ENCODE measurements at regions not wholly inside any gene's neighbourhood (a gene's known extent, or its start where the extent isn't known, plus 50 kb on each side); places are given as distances from the start of the nearest gene placed in this dataset.

DNA sequence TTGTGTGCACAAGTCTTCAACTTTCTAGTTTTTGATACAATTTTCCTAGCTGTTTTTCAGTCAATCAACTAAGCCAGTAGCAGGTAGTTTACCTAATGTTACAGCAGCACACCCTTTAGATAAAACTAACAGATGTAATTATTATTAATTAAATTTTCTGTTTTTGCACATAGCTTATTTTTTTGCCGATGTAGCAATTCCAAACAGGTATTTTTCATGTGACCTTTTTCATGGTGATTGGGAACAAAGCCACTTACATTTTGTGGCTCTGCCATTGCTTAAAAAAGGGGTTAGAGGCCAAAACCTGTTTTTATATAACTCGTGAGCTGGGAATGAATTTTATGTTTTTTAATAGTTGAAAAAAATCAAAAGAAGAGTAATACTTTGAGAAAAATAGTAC is 724.5 kb downstream of the FAM181B start:
- H3K4me2 ChIP-seq (ENCODE audit: control insufficient read depth, insufficient read depth), result no peak overlapping the region
- H3K9me3 ChIP-seq (replicated peaks; ENCODE audit: control insufficient read depth, insufficient read depth, low read length), result no peaks in the 10 kb centered on the region
- WGBS (ENCODE audit: insufficient coverage, insufficient replicate concordance, low lambda C conversion rate, missing lambda C conversion rate), result 0% methylated on average over 2 of the region's 2 CpGs
- ChIA-PET POLR2A (no interaction called here), SMC1A (ENCODE audit: uncharacterized antibody, unreplicated experiment) (interaction anchor here (1.2 kb wide), 1 partner anchor 9 kb away, joined by 3 read pairs; no protein-coding TSS in a partner anchor), RAD21 (ENCODE audit: unreplicated experiment) (no interaction called here), CTCF (no interaction called here)
- no peaks in the 10 kb centered on the region for H3K27me3 ChIP-seq (replicated peaks in 1 of 2; ENCODE audit: control insufficient read depth in 2 of 2, insufficient read depth in 2 of 2, low read length in 1 of 2)
- H3K36me3 ChIP-seq (ENCODE audit: control insufficient read depth in 2 of 2, insufficient read depth in 2 of 2, low read length in 1 of 2), result no peaks in the 10 kb centered on the region
- H3K79me2 ChIP-seq (ENCODE audit: control insufficient read depth, insufficient read depth, low read length), result no peaks in the 10 kb centered on the region
- in situ Hi-C loops (cut with MboI) (no loop called here), intact Hi-C loops (cut with micrococcal nuclease; ENCODE audit: unreplicated experiment) (no loop called here)
- H3K27ac ChIP-seq (ENCODE audit: control insufficient read depth, insufficient read depth), result no peak overlapping the region
- H3K9ac ChIP-seq (ENCODE audit: control insufficient read depth, insufficient read depth, low read length), result no peak overlapping the region
- no peak for TF ChIP-seq WRNIP1 (IDR thresholded peaks at IDR 0.05; ENCODE audit: borderline replicate concordance, low read depth, low read length)
- H3K4me1 ChIP-seq (ENCODE audit: control insufficient read depth, insufficient read depth, low read length), result no peaks in the 10 kb centered on the region
- no peak overlapping the region for H3K4me3 ChIP-seq
- BruUV-seq (replicated peaks), result no TSS peak
- FAIRE-seq (no peak), DNase-seq (ENCODE audit: low read depth, low spot score) (no peak), ATAC-seq (no peak)
- H2AFZ ChIP-seq (ENCODE audit: control insufficient read depth, low read depth, low read length), result no peak overlapping the region
- no peaks in the 10 kb centered on the region for H4K20me1 ChIP-seq (ENCODE audit: control insufficient read depth, insufficient read depth)

DNA sequence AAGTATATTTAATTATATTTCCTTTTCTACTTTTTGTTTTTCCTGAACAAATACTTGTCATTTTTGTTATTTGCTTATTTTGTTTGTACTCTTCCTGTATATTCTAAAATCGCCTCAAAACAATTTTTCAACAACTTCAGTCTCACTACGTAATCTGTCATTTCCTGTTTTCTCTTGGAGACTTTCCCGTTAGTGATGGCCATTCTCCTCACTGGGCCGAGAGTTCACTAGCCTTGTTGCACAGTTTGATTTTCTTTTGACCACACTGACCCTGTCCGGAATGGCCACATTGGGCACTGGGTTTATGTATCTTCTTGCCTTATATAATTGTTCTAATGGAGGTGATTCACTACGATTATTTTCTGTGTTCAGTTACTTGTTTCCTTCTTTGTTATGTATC is 726.1 kb downstream of the FAM181B start:
- BruUV-seq (replicated peaks), result no TSS peak
- Histone ChIP-seq H2AFZ (ENCODE audit: control insufficient read depth, low read depth, low read length) (no peak overlapping the region), H4K20me1 (ENCODE audit: control insufficient read depth, insufficient read depth) (no peaks in the 10 kb centered on the region), H3K27ac (ENCODE audit: control insufficient read depth, insufficient read depth) (no peak overlapping the region), H3K36me3 (ENCODE audit: control insufficient read depth in 2 of 2, insufficient read depth in 2 of 2, low read length in 1 of 2) (no peaks in the 10 kb centered on the region), H3K9ac (ENCODE audit: control insufficient read depth, insufficient read depth, low read length) (no peak overlapping the region), H3K9me3 (replicated peaks; ENCODE audit: control insufficient read depth, insufficient read depth, low read length) (no peaks in the 10 kb centered on the region), H3K4me2 (ENCODE audit: control insufficient read depth, insufficient read depth) (no peak overlapping the region), H3K27me3 (replicated peaks in 1 of 2; ENCODE audit: control insufficient read depth in 2 of 2, insufficient read depth in 2 of 2, low read length in 1 of 2) (no peaks in the 10 kb centered on the region), H3K79me2 (ENCODE audit: control insufficient read depth, insufficient read depth, low read length) (no peaks in the 10 kb centered on the region), H3K4me1 (ENCODE audit: control insufficient read depth, insufficient read depth, low read length) (no peaks in the 10 kb centered on the region), H3K4me3 (no peak overlapping the region)
- ATAC-seq (no peak), FAIRE-seq (no peak), DNase-seq (ENCODE audit: low read depth, low spot score) (no peak)
- intact Hi-C loops (cut with micrococcal nuclease; ENCODE audit: unreplicated experiment) (no loop called here), in situ Hi-C loops (cut with MboI) (no loop called here)
- ChIA-PET SMC1A (ENCODE audit: uncharacterized antibody, unreplicated experiment) (no interaction called here), POLR2A (no interaction called here), RAD21 (ENCODE audit: unreplicated experiment) (no interaction called here), CTCF (no interaction called here)
- WGBS (ENCODE audit: insufficient coverage, insufficient replicate concordance, low lambda C conversion rate, missing lambda C conversion rate), result 32% methylated on average over 6 of the region's 6 CpGs
- TF ChIP-seq MYB (IDR thresholded peaks at IDR 0.05; ENCODE audit: borderline replicate concordance, low read depth, low read length), result no peak
- no peak for TF ChIP-seq SIN3A (IDR thresholded peaks at IDR 0.05; ENCODE audit: low read depth, low read length)
- TF ChIP-seq, protein P1, sequence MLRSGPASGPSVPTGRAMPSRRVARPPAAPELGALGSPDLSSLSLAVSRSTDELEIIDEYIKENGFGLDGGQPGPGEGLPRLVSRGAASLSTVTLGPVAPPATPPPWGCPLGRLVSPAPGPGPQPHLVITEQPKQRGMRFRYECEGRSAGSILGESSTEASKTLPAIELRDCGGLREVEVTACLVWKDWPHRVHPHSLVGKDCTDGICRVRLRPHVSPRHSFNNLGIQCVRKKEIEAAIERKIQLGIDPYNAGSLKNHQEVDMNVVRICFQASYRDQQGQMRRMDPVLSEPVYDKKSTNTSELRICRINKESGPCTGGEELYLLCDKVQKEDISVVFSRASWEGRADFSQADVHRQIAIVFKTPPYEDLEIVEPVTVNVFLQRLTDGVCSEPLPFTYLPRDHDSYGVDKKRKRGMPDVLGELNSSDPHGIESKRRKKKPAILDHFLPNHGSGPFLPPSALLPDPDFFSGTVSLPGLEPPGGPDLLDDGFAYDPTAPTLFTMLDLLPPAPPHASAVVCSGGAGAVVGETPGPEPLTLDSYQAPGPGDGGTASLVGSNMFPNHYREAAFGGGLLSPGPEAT (IDR thresholded peaks at IDR 0.05; ENCODE audit: low read depth), result no peak
- TF ChIP-seq, protein P2, sequence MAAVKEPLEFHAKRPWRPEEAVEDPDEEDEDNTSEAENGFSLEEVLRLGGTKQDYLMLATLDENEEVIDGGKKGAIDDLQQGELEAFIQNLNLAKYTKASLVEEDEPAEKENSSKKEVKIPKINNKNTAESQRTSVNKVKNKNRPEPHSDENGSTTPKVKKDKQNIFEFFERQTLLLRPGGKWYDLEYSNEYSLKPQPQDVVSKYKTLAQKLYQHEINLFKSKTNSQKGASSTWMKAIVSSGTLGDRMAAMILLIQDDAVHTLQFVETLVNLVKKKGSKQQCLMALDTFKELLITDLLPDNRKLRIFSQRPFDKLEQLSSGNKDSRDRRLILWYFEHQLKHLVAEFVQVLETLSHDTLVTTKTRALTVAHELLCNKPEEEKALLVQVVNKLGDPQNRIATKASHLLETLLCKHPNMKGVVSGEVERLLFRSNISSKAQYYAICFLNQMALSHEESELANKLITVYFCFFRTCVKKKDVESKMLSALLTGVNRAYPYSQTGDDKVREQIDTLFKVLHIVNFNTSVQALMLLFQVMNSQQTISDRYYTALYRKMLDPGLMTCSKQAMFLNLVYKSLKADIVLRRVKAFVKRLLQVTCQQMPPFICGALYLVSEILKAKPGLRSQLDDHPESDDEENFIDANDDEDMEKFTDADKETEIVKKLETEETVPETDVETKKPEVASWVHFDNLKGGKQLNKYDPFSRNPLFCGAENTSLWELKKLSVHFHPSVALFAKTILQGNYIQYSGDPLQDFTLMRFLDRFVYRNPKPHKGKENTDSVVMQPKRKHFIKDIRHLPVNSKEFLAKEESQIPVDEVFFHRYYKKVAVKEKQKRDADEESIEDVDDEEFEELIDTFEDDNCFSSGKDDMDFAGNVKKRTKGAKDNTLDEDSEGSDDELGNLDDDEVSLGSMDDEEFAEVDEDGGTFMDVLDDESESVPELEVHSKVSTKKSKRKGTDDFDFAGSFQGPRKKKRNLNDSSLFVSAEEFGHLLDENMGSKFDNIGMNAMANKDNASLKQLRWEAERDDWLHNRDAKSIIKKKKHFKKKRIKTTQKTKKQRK (IDR thresholded peaks at IDR 0.05; ENCODE audit: low read depth, low read length), result no peak
- TF ChIP-seq HDAC2 (IDR thresholded peaks at IDR 0.05), result no peak
- no peak for TF ChIP-seq SMC3 (IDR thresholded peaks at IDR 0.05; ENCODE audit: borderline replicate concordance, low read length)
- TF ChIP-seq NR2C2 (IDR thresholded peaks at IDR 0.05; ENCODE audit: borderline replicate concordance, control insufficient read depth, insufficient read length, low read depth), result no peak
- TF ChIP-seq, protein P3, sequence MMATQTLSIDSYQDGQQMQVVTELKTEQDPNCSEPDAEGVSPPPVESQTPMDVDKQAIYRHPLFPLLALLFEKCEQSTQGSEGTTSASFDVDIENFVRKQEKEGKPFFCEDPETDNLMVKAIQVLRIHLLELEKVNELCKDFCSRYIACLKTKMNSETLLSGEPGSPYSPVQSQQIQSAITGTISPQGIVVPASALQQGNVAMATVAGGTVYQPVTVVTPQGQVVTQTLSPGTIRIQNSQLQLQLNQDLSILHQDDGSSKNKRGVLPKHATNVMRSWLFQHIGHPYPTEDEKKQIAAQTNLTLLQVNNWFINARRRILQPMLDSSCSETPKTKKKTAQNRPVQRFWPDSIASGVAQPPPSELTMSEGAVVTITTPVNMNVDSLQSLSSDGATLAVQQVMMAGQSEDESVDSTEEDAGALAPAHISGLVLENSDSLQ (IDR thresholded peaks at IDR 0.05), result no peak
- TF ChIP-seq SIX5 (IDR thresholded peaks at IDR 0.05; ENCODE audit: low read depth, low read length, severe bottlenecking), result no peak
- TF ChIP-seq SREBF2 (IDR thresholded peaks at IDR 0.05; ENCODE audit: low read length), result no peak
- TF ChIP-seq SMAD5 (IDR thresholded peaks at IDR 0.05; ENCODE audit: low read depth), result no peak
- TF ChIP-seq KAT2A (conservative IDR thresholded peaks at IDR 0.05; ENCODE audit: control insufficient read depth, low read depth, low read length), result no peak
- no peak for TF ChIP-seq MXI1 (IDR thresholded peaks at IDR 0.05; ENCODE audit: low read depth, low read length)
